Calu3 (cell line): ENCODE measurements at regions not wholly inside any gene's neighbourhood (a gene's known extent, or its start where the extent isn't known, plus 50 kb on each side); places are given as distances from the start of the nearest gene placed in this dataset.

Source experiments
- BruUV-seq: library from RNA; stranded (reverse); fragments of 400-500 nt; replicated peaks from 2 replicates; lab custom pipeline; 2021; lab: Mats Ljungman, UMichigan
- CTCF ChIA-PET: fragments of 300-600 bp; sonication (Branson Sonifier 250); formaldehyde crosslinking; loops from one replicate; lab custom pipeline; 2022; ENCODE audit warnings: antibody characterized with exemption; lab: Charles Lee
- DNase-seq: peaks from one replicate; pipeline ENCODE4 v3.0.0; 2022
- H3K27ac Mint-ChIP-seq: one replicate; pipeline ENCODE4 v1.8.0; 2022; ENCODE audit warnings: mixed read lengths; ENCODE audit not compliant: unreplicated experiment
- H3K27me3 Mint-ChIP-seq: one replicate; pipeline ENCODE4 v1.8.0; 2022; ENCODE audit warnings: mixed read lengths; ENCODE audit not compliant: unreplicated experiment
- H3K36me3 Mint-ChIP-seq: one replicate; pipeline ENCODE4 v1.8.0; 2022; ENCODE audit warnings: mild to moderate bottlenecking, moderate library complexity, mixed read lengths; ENCODE audit not compliant: insufficient read depth, unreplicated experiment
- H3K4me1 Mint-ChIP-seq: one replicate; pipeline ENCODE4 v1.8.0; 2022; ENCODE audit warnings: mild to moderate bottlenecking, low read depth, mixed read lengths; ENCODE audit not compliant: unreplicated experiment
- H3K4me3 Mint-ChIP-seq: one replicate; pipeline ENCODE4 v1.8.0; 2022; ENCODE audit warnings: mild to moderate bottlenecking, low read depth, moderate library complexity, mixed read lengths; ENCODE audit not compliant: unreplicated experiment
- H3K9me3 Mint-ChIP-seq: one replicate; pipeline ENCODE4 v1.8.0; 2022; ENCODE audit warnings: low read depth, mixed read lengths; ENCODE audit not compliant: unreplicated experiment
- CTCF ChIP-seq: fragments of 200-600 bp; IDR thresholded peaks from one replicate; pipeline ENCODE4 v1.8.0; 2022; ENCODE audit warnings: antibody characterized with exemption; ENCODE audit not compliant: unreplicated experiment
- intact Hi-C: fragments of 100-400 bp; cut with micrococcal nuclease; formaldehyde crosslinking; loops from one replicate; pipeline ENCODE4 v1.10.0; 2022; ENCODE audit not compliant: unreplicated experiment

- intact Hi-C loops, result no loop called here
- no peak for TF ChIP-seq CTCF
- Mint-ChIP-seq H3K4me3 (no peak overlapping the region), H3K27me3 (peaks cover 84% of the 10 kb centered on the region), H3K27ac (no peak overlapping the region), H3K4me1 (peaks cover 6% of the 10 kb centered on the region), H3K36me3 (no peaks in the 10 kb centered on the region), H3K9me3 (peaks cover 6% of the 10 kb centered on the region)
- no TSS peak for BruUV-seq
- CTCF ChIA-PET, result no interaction called here
- DNase-seq, result no peak
These were observed 56.8 kb upstream of the ACAN start for GRCh38 chr15:88746451-88746850.

DNA sequence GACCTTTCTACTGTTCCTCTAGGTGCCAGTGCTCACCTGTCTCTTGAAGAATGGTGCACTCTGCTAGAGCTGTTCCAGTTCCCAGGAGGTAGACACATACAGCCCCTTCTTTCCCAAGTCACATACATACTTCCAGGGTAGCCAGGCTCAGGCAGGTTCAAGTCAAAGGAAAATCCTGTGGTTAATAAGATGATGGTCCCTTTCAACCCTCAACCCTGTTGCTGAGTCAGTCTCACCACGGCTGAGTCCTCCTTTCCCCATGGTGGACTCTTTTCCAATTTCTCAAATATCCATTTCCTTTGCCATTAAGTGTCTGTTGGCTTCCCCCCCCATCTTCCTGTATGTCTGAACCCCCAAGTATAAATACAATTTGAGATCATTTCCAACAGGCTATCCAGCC, 56.1 kb upstream of the ACAN start:
- Mint-ChIP-seq H3K4me1 (peaks cover 6% of the 10 kb centered on the region), H3K9me3 (peaks cover 6% of the 10 kb centered on the region), H3K4me3 (no peak overlapping the region), H3K27me3 (peaks cover 91% of the 10 kb centered on the region), H3K27ac (no peak overlapping the region), H3K36me3 (no peaks in the 10 kb centered on the region)
- TF ChIP-seq CTCF, result no peak
- CTCF ChIA-PET, result interaction anchor here (0.6 kb wide), 1 partner anchor 93 kb away, joined by 6 read pairs; no protein-coding TSS in a partner anchor
- no peak for DNase-seq
- BruUV-seq, result no TSS peak
- intact Hi-C loops, result no loop called here

DNA sequence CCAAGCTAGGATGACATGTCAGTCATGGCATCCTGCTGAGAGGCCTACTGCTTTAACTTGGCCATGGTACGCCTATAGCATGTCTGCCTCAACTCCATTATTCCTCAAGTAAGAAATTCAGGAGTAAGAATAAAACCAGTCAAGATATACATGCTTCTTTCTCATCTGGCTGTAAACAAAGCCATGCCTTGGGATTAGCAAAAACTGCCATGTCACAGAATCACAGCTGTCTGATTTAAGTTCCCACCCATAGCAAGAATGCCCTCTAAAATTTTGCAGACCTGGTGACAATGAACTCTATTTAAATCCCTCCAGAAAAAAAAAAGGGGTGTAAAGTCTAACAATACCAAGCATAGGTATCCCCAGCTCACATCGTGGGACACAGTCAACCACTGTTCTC, 55.6 kb upstream of the ACAN start:
- DNase-seq, result no peak
- CTCF ChIA-PET, result interaction anchor here (0.6 to 1.1 kb wide), 2 partner anchors 16 to 93 kb away, joined by 3 to 6 read pairs; no protein-coding TSS in a partner anchor
- H3K36me3 Mint-ChIP-seq, result no peaks in the 10 kb centered on the region
- TF ChIP-seq CTCF, result no peak
- H3K9me3 Mint-ChIP-seq, result peaks cover 6% of the 10 kb centered on the region
- H3K4me3 Mint-ChIP-seq, result no peak overlapping the region
- H3K4me1 Mint-ChIP-seq, result peaks cover 6% of the 10 kb centered on the region
- intact Hi-C loops, result no loop called here
- BruUV-seq, result no TSS peak
- peaks cover 91% of the 10 kb centered on the region for H3K27me3 Mint-ChIP-seq
- H3K27ac Mint-ChIP-seq, result no peak overlapping the region

DNA sequence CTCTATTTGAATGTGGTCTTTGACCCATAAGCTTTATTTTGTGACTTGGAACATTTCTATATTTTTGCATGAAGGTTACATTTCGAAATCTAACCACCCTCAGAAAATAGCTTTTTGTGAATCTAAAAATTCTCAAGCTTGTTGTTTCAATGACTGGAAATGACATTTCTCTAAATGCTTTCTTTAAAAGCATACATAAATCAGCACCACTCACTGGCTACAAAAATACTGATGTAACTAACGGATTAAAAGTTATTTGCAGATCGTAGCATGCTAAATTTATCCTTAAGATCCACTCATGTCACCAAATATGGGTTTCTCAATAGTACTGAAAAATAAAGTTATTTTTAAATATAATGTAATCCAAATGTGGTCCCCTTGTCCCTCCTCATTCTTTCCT, 55.2 kb upstream of the ACAN start:
- Mint-ChIP-seq H3K36me3 (no peaks in the 10 kb centered on the region), H3K4me3 (no peak overlapping the region), H3K9me3 (peaks cover 6% of the 10 kb centered on the region), H3K27ac (no peak overlapping the region), H3K4me1 (peaks cover 6% of the 10 kb centered on the region), H3K27me3 (peaks cover 91% of the 10 kb centered on the region)
- intact Hi-C loops, result no loop called here
- TF ChIP-seq CTCF, result no peak
- DNase-seq, result no peak
- CTCF ChIA-PET, result interaction anchor here (1.1 kb wide), 1 partner anchor 15 kb away, joined by 3 read pairs; no protein-coding TSS in a partner anchor
- no TSS peak for BruUV-seq
